SK-MEL-5 (cell line): ENCODE measurements at regions not wholly inside any gene's neighbourhood (a gene's known extent, or its start where the extent isn't known, plus 50 kb on each side); places are given as distances from the start of the nearest gene placed in this dataset.
A peak's percentile ranks its signal among the peaks of the same experiment; 100 is the strongest.

ENCODE experiments used
- DNase-seq: peaks from one replicate; pipeline ENCODE4 v3.0.0-alpha.2; 2016; ENCODE audit warnings: low read depth, low spot score
- in situ Hi-C: cut with HindIII; loops from 2 replicates; pipeline ENCODE4 v1.10.0; 2016; ENCODE audit warnings: low sequenced_read_pairs, high pct_unique_total_duplicates, low pct_unique_long_range_greater_than_20kb

- DNase-seq: no peak
- in situ Hi-C loops: no loop called here
Observed at GRCh38 chr18:72225958-72226357, 318.2 kb downstream of the CBLN2 start.

- in situ Hi-C loops: no loop called here
- DNase-seq: no peak
Observed at GRCh38 chr18:72223733-72224132, 320.4 kb downstream of the CBLN2 start.

- in situ Hi-C loops: no loop called here
- DNase-seq: no peak
Observed at GRCh38 chr18:72208920-72209676, 335.0 kb downstream of the CBLN2 start.

- no peak for DNase-seq
- in situ Hi-C loops: no loop called here
Observed at GRCh38 chr18:72207280-72207679, 336.9 kb downstream of the CBLN2 start.

GRCh38 chr18:72206814-72207213 is 337.3 kb downstream of the CBLN2 start:
- in situ Hi-C loops: no loop called here
- peak; percentile 6 for DNase-seq

- DNase-seq: no peak
- in situ Hi-C loops: no loop called here
Observed at GRCh38 chr18:72201032-72201431, 343.1 kb downstream of the CBLN2 start.

- in situ Hi-C loops: no loop called here
- DNase-seq: no peak
Observed at GRCh38 chr18:72197591-72197990, 346.6 kb downstream of the CBLN2 start.

GRCh38 chr18:72194072-72194471 is 350.1 kb downstream of the CBLN2 start:
- in situ Hi-C loops: no loop called here
- DNase-seq: no peak

- in situ Hi-C loops: no loop called here
- DNase-seq: no peak
Observed at GRCh38 chr18:72187956-72188355, 356.2 kb downstream of the CBLN2 start.

- DNase-seq: no peak
- in situ Hi-C loops: no loop called here
Observed at GRCh38 chr18:72181241-72181764, 362.8 kb downstream of the CBLN2 start.

- no peak for DNase-seq
- in situ Hi-C loops: no loop called here
Observed at GRCh38 chr18:72180689-72181088, 363.5 kb downstream of the CBLN2 start.

GRCh38 chr18:72174972-72175649 is 369.0 kb downstream of the CBLN2 start:
- in situ Hi-C loops: no loop called here

GRCh38 chr18:72171596-72171995 is 372.5 kb downstream of the CBLN2 start:
- no peak for DNase-seq
- in situ Hi-C loops: no loop called here

More at GRCh38 chr18:72174972-72175649, 369.0 kb downstream of the CBLN2 start:
- DNase-seq: no peak

GRCh38 chr18:72161691-72162090 is 382.5 kb downstream of the CBLN2 start:
- no peak for DNase-seq
- in situ Hi-C loops: no loop called here

- DNase-seq: no peak
- in situ Hi-C loops: no loop called here
Observed at GRCh38 chr18:72160510-72161445, 383.4 kb downstream of the CBLN2 start.

- DNase-seq: peak; percentile 6
Observed at GRCh38 chr18:72155327-72155726, 388.8 kb downstream of the CBLN2 start.

GRCh38 chr18:72154926-72155325 is 389.2 kb downstream of the CBLN2 start:
- in situ Hi-C loops: no loop called here
- no peak for DNase-seq

More at GRCh38 chr18:72155327-72155726, 388.8 kb downstream of the CBLN2 start:
- in situ Hi-C loops: no loop called here

GRCh38 chr18:72152935-72153334 is 391.2 kb downstream of the CBLN2 start:
- in situ Hi-C loops: no loop called here
- no peak for DNase-seq
